D341Med (cell line): ENCODE measurements at regions not wholly inside any gene's neighbourhood (a gene's known extent, or its start where the extent isn't known, plus 50 kb on each side); places are given as distances from the start of the nearest gene placed in this dataset.

Experiments used
- DNase-seq: peaks from one replicate; pipeline ENCODE4 v3.0.0; 2012; ENCODE audit warnings: low spot score

DNA sequence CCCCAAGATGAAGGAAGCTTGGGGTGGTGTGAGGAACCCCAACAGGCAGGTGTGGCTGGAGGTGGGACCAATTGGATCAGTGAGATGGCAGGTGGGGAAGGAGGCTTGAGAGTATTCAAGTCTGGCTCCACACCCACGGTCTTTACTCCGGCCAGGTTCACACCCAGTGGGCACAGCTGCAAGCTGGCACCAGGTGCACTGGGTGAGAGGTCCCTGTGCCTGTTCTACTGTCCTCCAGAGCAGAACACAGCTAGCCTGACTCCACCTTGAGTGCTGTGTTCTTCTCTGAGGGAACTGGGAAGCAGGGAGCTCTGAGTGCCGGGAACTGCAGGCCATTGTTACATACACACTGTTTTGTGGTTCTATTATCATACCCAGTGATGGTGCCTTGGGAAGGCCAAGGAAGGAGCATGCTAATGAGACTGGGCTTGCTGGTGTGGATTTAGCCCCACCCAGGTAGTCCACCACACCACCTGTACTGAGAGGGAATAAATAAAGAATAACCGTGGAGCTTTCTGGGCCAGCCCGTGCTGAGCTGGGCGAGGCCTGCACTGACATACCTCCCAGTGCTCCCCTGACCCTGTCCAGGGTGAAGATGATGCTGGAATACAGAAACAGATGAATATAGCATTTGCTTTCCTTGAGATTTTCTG, 93.4 kb downstream of the ABHD5 start:
- DNase-seq = no peak

DNA sequence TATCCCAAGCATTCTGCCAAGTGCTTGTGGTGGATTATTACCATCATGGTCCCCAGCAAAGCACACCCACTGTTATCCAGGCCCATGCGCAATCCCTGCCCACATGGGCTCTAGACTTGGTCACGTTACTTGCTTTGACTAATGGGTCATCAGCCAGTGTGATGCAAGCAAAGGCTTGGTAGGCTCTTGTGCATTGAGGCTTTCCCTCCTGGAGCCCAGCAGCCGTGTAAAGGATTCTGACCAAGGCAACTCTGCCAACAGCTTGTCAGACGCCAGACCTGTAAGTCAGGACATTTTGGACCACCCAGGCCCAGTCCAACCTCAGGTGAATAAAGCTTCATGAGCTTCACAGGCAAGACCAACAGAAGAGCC, 93.9 kb downstream of the ABHD5 start:
- DNase-seq = no peak

DNA sequence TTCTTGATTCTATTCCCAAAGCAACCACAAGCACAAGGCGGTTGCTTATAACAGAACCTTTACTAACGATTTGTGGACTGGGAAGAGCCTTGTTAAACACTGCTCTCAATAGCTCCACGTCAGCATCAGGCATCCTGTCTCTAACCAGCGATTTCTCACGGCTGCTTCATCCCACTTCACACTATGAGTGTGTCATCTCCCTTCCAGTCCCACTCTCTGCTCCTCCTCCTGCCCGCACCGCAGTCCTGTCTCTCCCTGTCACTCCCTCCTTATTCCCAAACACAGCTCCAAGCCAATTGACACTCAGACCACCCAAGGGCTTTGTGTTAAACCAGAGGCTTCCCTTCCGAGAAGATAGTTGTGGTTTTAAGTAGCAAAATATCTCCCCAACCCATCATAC, 94.8 kb downstream of the ABHD5 start:
- no peak for DNase-seq

DNA sequence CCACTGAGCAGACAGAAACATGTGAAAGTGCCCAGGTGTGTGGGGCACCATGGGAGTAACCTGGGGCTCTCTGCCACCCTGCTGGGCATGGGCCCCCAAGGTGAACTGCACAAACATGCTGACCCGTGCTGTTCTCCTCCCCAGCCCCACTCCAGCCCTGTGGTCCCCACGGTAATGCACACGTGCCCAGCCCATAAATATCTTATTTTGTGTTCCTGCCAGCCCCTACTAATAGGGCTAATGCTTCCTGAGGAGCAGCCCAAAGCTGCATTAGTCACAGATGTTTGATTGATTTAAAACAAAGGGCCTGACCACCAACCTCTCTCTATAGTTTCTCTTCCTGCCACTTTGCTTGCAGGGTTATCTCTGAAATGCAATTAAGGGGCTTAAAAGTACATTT, 95.4 kb downstream of the ABHD5 start:
- DNase-seq = no peak

DNA sequence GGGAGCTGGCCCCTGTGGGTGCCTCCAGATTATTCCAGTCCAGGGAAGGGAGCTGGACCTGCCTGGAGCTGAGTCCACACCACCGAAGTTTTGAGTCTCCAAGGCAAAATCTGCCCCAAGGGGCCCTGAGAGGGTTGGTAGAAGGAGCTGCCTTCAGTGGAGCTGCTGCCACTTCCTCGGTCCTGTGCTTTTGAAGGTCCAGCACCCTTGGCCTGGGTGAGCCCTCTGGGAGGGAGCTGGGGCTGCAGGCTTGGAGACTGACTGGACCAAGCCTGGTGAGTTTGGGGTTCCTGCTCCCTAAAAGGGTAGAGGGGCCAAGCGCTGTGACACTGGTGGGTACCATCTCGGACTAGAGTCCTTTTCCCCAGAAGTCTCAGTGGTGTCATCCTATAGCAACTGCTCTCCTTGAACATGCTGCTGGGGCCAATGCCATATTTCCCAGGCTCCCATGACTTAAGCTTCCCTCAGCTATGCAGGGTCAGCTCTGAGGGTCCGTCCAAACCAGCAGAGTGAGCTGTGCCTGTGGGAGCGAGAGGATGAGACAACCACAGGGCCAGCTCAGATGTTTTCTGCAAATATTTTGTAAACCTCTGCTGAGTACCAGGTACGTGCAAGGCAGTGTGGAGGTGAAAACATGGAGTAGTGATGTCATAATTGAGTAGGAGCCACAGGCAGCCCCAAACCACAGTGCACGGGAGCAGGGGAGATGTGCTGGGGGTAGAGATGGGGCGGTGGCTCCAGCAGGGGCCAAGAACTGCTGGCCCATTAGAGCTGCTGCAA, 96.0 kb downstream of the ABHD5 start:
- DNase-seq = no peak

DNA sequence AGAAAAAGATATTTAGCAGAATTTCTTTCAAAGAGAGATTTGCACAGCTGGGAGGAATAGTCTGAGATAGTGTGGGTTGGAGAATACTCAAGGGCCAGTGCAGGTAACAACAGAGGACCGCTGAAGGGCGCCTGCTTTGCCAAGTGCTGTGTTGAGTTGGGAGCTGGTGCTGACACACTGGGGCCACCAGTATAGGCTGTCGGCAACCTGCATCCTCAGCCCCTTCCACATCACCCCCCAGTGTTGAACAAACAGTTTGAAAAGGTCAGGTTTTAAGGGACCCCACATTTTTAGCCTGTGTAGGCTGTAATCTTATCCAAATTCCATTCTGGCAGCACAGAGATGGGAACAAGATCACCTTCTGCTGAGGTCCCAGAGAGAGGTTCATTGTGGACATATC, 96.6 kb downstream of the ABHD5 start:
- DNase-seq = no peak

DNA sequence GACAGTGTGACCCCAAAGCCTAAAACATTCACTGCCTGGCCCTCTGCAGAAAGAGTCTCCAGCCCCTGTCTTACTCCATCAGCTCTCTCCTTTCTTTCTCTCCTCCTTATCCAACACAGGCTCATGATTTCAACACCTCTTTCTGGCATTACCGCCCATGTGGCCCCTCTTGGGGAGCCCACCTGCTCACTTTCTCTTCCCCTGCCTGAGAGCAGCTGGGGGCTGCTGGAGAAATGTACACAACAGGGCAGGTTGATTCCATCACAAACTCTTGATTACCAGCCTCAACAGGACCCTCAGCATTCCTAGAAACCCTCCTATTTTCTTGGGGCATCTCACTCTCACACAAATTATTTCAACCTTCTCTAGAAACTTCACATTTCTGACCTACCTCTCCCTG, 98.3 kb downstream of the ABHD5 start:
- no peak for DNase-seq

DNA sequence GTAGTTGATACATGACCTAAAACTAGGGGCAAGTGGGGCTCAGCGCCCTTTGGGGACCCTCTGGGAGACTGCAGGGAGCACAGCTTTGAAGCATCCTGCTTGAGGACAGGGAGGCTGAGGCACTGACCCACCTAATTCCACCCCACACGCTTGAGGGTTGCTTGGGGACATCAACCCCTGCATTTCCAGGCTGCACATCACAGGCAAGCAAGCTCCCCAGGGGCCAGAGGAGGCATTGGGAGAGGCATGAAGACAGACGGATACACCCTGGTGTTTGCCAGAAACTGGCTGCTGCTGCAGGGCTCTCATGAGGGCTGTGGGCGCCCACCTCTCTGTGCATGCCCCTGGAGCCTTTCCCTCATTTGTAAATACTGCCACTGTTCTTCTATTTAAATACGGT, 99.3 kb downstream of the ABHD5 start:
- no peak for DNase-seq

DNA sequence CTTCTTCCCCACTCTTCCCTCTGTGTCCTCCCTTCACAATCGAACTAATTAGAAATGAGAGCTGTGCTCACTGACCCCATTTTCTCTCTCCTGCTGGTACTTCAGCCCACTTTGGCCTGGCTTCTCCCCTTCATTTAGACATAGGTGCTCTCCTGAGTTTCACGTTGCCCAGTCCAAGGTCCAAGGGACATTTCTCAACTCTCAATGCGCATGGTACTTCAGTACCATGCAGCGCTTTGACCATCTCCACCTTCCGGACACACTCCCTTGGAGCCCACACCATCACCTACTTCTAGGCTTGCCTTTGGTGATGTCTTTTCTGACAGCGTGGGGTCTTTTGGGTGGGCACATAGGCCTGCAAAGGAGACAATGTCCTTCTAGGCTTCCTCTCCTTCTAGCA, 99.7 kb downstream of the ABHD5 start:
- DNase-seq = no peak

DNA sequence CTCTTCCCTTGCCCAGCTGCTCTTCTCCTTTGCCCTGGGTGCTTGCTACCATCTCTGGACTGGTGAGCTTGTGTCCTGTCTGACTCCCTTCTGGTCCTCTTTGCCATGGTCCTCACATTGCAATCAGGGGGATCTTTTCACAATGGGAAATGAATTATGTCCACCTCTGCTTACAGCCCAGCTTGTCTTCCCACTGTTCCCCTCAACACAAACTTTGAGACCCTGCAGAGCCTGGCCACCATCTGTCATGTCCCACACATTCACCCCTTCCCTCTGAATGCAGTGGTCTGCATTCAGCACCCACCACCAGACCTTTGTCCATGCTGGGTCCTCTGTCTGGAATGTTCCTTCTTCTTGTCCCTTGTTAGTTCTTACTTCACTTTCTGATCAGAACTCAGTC, 100.5 kb downstream of the ABHD5 start:
- no peak for DNase-seq

DNA sequence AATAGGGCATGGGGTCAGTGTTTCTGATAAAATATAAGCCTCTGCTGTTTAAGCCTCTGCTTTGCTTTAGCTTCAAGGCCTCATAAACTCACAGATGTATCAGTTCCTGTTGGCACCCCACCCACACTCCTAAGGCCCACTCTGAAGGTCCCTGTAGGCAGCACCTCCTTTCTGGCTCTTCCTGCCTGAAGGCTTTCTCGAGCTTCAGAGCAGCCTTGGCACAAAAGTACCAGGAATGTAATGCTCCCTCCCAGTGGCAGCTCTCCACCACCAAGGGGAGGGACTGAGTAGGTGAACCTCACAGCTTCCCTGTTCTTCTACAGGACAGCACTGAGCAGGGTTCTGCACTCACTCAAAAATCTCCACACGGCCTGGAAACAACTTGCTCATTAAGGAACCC, 102.2 kb downstream of the ABHD5 start:
- DNase-seq = no peak

DNA sequence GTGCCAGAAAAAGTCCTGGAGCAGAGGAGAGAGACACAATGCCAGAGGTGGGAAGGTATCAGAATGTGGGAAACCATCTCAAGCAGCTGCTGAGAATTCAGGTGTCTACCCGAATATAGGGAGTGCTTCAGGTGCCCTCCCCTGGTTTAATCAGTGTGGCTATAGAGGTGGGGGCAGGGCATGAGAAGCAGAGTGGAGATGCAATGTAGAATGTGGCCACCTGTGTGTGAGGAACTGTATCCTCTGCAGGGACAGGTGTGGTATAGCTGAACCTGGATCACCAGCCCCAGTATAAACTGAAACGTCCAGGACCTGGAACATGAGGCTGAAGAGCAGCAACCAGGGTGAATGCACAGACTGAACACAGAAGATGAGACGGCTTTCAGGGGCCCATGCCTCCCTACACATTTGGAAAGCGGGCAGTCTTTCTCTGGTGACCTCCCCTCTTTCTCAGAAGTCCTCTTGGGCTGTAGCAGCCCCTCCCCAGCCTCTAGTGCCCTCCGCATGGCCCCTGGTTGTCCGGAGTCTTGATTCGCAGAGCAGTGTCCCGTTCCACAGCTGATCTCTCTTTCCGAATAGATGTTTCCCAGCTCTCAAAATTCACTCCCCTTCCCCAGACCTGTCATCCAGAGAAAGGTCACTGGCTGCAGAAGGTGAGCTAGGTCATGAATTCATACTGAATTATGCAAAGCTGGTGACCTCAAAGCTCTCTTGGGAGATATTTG, 103.1 kb downstream of the ABHD5 start:
- DNase-seq = no peak

DNA sequence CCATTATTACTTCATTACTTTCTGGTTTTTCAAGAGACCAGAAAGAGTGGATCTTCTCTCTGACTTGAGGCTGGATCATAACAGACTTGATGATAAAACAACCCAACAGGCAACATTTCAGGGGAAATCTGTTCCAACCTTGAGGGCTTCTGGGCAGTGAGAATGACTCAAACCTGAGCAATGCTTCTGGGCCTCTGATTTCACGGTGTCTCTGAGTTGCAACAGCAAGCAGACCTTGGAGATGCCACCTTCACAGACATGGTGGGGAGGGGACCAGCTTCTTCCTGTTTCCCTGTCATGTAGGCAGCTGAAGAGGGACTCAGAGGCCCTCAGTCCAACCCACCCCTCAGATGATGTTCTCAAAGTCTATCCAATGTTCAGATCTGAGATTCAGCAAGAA, 104.0 kb downstream of the ABHD5 start:
- DNase-seq = no peak

DNA sequence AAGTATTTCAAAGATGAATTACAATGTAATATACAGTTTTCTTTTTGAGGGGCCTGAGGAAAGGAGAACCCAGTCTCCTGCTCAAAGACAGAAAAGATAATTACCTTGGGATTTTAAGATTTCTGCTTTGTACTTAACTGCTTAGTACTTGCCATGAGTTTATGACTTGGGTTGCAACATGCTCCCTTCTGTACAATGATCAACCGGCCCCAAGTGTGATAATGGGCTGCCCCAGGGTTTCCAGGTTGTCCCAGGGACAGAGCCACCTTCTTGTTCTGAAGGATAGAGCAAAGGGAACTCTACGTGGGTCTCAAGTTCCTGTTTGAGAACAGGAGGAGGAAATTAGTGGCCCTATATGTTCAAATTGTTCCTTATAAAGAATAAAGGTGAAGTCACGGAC, 104.8 kb downstream of the ABHD5 start:
- DNase-seq = no peak

DNA sequence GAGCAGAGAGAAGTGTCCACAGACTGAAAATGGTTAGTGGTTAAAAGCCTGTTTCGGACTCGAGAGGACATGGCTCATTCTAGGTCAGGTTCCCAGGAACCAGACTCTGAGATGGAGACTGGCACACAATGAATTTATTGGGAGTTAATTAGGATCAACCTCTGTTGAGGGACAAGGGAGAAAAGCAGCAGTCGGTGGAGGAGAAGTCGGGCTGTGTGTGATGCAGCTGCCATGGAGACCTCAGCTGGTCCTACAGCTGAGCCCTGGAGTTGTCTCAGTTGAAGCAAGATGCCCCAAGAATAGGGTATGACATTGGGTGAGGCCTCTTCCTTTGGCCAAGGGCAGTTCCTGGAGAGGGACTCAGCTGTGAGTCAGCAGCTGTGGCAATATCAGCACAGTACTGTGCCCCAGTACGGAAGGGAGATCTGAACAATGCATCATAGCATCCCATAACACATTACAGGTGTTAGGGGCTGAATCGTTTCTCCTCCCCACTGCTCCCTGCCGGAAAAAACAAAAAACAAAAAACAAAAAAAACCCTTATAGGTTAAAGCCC, 105.4 kb downstream of the ABHD5 start:
- DNase-seq = no peak

DNA sequence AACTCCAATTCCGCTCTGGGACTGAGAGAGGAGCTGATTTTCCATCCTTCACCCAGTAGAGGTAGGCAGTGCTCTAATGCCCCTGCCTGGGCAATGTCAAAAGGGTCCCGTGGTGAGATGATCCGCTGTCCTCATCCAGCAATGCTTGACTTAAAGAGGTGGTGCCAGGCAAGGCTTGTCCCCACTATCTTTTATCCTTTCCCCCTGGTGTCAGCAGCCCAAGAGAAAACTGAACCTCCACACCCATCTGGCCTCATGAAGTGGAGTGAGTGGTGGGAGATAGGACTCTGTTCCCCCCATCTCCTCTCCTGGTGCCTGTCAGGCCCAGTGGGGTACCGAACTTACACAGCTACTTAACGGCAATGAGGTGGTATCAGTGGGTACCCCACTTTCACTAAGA, 107.1 kb downstream of the ABHD5 start:
- no peak for DNase-seq

DNA sequence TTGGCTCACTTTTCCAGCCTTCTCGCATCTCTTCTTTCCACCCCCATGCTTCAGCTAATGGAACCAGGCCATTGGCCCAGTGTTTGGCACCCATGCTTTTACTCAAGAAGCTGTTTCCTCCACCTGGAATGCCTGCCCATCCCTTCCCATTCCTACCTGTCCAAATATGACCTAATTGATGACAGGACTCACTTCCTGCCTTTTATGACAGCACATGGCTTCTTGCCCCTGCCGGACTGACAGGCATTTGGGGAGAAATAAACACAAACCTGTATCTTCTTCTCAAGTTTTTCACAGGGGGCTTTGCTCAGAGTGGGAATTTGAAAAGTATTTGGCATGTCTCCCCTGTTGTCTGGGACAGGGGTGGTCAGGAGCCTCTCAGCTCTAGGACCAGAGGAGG, 120.1 kb downstream of the ABHD5 start:
- no peak for DNase-seq

DNA sequence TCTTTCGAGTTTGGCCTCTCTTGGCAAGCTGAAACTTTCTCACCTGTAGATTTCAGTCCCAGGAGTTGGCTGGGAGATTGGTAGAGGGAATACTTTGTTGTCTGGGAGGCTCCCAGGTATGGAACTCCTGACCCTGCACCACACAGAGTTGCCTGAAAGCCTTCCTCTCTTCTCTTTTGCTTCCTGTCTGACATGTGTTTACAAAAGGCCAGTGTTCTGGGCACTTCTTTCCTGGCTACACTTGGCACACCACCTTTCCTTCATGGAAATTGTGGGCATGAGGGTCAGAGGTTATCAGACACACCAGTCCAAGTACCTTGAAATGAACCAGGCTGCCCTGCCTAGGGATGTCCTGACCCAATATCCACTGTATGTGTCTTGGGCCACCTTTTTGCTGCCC, 123.7 kb downstream of the ABHD5 start:
- DNase-seq = no peak

DNA sequence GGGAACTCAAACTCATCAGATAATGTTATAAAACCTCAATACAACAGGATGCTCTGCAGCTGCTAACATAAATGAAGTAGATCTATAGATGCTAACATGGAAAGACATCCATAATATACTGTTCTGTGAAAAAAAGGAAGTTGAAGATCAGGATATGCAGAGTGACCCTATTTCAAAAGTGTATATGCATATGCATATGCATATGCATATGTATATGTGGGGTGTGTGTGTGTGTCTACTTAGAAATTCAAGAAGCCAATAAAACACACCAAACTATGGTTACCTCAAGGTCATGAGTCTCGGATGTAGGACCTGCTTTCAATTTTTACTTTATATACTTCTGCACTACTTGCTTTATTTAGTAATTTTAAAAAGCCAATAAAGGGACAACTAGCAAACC, 125.6 kb downstream of the ABHD5 start:
- no peak for DNase-seq

DNA sequence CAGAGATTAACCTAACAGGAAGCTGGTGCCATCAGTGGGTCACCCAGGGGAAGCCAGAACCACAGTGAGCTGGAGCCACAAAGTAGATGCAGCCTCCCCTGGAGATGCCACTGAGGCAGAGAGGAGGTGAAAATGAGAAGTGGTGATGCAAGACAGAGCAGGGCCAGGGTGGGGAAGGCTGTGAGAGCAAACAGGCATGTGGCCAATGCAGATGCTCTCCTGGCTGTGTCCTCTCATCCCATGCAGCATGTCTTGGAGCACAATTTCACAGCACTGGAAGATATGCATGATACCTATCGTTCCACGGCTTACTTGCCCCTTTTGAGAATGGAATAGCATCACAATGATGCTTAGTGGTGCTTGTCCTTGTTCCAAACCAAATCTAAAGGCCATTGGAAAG, 126.3 kb downstream of the ABHD5 start:
- no peak for DNase-seq

DNA sequence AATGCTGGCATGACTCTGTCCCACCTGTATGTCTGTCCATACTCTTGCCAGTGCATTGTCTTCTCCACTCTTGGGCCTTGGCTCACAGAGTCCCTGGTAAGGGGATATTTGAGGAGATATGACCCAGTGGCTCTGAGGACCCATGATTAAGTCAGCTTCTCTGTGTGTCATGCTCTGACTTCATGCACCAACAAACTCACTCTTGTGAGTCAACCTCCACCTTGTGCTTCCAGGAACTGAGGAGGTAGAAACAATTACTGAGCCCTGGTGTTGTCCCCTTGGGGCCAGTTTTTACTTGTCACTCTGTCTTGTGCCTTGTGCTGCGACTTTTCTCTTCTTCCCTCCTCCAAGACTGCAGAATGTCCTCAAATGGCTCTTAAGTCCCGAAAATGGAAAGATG, 127.1 kb downstream of the ABHD5 start:
- no peak for DNase-seq

DNA sequence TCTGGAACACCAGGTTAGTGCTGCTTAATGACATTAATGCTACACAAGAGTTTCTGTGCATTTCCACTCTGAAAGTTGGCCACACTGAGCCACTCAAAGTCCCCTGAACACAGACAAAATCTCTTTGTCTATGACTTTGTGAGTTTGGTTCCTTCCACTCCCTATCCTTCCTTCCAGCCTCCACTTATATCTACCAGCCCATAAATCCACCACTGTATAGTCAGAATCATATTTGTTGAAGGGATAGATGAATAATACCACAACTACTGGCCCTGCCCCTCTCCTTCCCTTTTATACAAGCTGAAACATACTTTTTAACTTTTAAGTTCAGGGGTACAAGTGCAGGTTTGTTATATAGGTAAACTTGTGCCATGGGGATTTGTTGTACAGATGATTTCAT, 127.5 kb downstream of the ABHD5 start:
- no peak for DNase-seq
